IMR-90 (cell line): ENCODE measurements at regions not wholly inside any gene's neighbourhood (a gene's known extent, or its start where the extent isn't known, plus 50 kb on each side); places are given as distances from the start of the nearest gene placed in this dataset.

Source experiments
- ATAC-seq: fragments of 200-7000 bp; cut with Tn5 transposase; 2 replicates; pipeline ENCODE4 v1.9.1; 2020; ENCODE audit warnings: low read depth, mild to moderate bottlenecking, moderate library complexity
- BruUV-seq: library from RNA; stranded (reverse); fragments of 400-500 nt; replicated peaks from 2 replicates; lab custom pipeline; 2021; lab: Mats Ljungman, UMichigan
- CTCF ChIA-PET: fragments of 300-600 bp; formaldehyde crosslinking; extraction: SDS; loops from one replicate; lab custom pipeline; 2021; ENCODE audit warnings: antibody characterized with exemption; lab: Yijun Ruan, JAX
- POLR2A ChIA-PET: fragments of 300-600 bp; sonication (Branson Sonifier 250); formaldehyde crosslinking; loops from one replicate; lab custom pipeline; 2022; ENCODE audit warnings: antibody characterized with exemption; ENCODE audit not compliant: unreplicated experiment; lab: Charles Lee
- DNase-seq: peaks from one replicate; pipeline ENCODE4 v3.0.0; 2013
- H2AFZ ChIP-seq: replicated peaks from 2 replicates; pipeline ENCODE3; 2013; ENCODE audit warnings: low read length, mild to moderate bottlenecking; ENCODE audit not compliant: poor library complexity
- H2AK5ac ChIP-seq: 2 replicates; pipeline ENCODE4 v1.6.1; 2013; ENCODE audit warnings: low read depth, low read length, inconsistent platforms
- H2AK9ac ChIP-seq: replicated peaks from 2 replicates; pipeline ENCODE3; 2013; ENCODE audit warnings: mild to moderate bottlenecking, low read depth, low read length, moderate library complexity; ENCODE audit not compliant: poor library complexity
- H2BK120ac ChIP-seq: 2 replicates; pipeline ENCODE4 v1.6.1; 2013; ENCODE audit warnings: low read depth, low read length, inconsistent platforms
- H2BK15ac ChIP-seq: 3 replicates; pipeline ENCODE4 v1.6.1; 2013; ENCODE audit warnings: low read depth, low read length, inconsistent platforms
- H2BK20ac ChIP-seq: 2 replicates; pipeline ENCODE4 v1.6.1; 2013; ENCODE audit warnings: low read depth, mild to moderate bottlenecking, inconsistent platforms, low read length, moderate library complexity
- H2BK5ac ChIP-seq: 2 replicates; pipeline ENCODE4 v1.6.1; 2013; ENCODE audit warnings: mild to moderate bottlenecking, low read depth, low read length, inconsistent platforms; ENCODE audit not compliant: poor library complexity, severe bottlenecking
- H3K14ac ChIP-seq: replicated peaks from 2 replicates; pipeline ENCODE4 v1.6.1; 2013; ENCODE audit warnings: low read depth, low read length, inconsistent platforms
- H3K18ac ChIP-seq: 2 replicates; pipeline ENCODE4 v1.6.1; 2013; ENCODE audit warnings: low read depth, low read length, control low read depth
- H3K23ac ChIP-seq: 2 replicates; pipeline ENCODE4 v1.6.1; 2013; ENCODE audit warnings: low read depth, low read length, inconsistent platforms
- H3K27ac ChIP-seq: 2 replicates; pipeline ENCODE4 v1.5.1; 2013; ENCODE audit warnings: mild to moderate bottlenecking, control low read depth, low read length; ENCODE audit not compliant: insufficient read depth
- H3K27me3 ChIP-seq: 2 replicates; pipeline ENCODE4 v1.6.1; 2013; ENCODE audit warnings: low read length; ENCODE audit not compliant: control insufficient read depth, insufficient read depth
- H3K36me3 ChIP-seq: 2 replicates; pipeline ENCODE4 v1.6.1; 2013; ENCODE audit warnings: low read length, mixed read lengths; ENCODE audit not compliant: control insufficient read depth, insufficient read depth
- H3K4ac ChIP-seq: 2 replicates; pipeline ENCODE4 v1.6.1; 2013; ENCODE audit warnings: low read depth, low read length, inconsistent platforms
- H3K4me1 ChIP-seq: 2 replicates; pipeline ENCODE4 v1.6.1; 2013; ENCODE audit warnings: low read length, mixed read lengths; ENCODE audit not compliant: control insufficient read depth, insufficient read depth
- H3K4me2 ChIP-seq: 2 replicates; pipeline ENCODE4 v1.6.1; 2013; ENCODE audit warnings: low read depth, mild to moderate bottlenecking, control low read depth, low read length, moderate library complexity
- H3K4me3 ChIP-seq: 2 replicates; pipeline ENCODE4 v1.5.1; 2013; ENCODE audit warnings: low read depth, mild to moderate bottlenecking, control low read depth, low read length, moderate library complexity; ENCODE audit not compliant: insufficient read depth
- H3K56ac ChIP-seq: 2 replicates; pipeline ENCODE4 v1.6.1; 2013; ENCODE audit warnings: low read length, inconsistent platforms; ENCODE audit not compliant: insufficient read depth; ENCODE audit errors: extremely low read depth
- H3K79me1 ChIP-seq, 2 experiments: 2 replicates each; pipeline ENCODE4 v1.6.1; 2013; ENCODE audit warnings: low read length in 2 of 2, inconsistent platforms in 1 of 2, low read depth in 1 of 2
- H3K9ac ChIP-seq: 2 replicates; pipeline ENCODE4 v1.6.1; 2013; ENCODE audit warnings: low read depth, low read length, control low read depth
- H3K9me1 ChIP-seq: 2 replicates; pipeline ENCODE4 v1.6.1; 2013; ENCODE audit warnings: low read length, inconsistent platforms; ENCODE audit not compliant: insufficient read depth
- H3K9me3 ChIP-seq: 2 replicates; pipeline ENCODE4 v1.6.1; 2013; ENCODE audit warnings: low read length; ENCODE audit not compliant: control insufficient read depth, insufficient read depth
- H4K20me1 ChIP-seq: 2 replicates; pipeline ENCODE4 v1.6.1; 2013; ENCODE audit warnings: low read length, inconsistent platforms; ENCODE audit not compliant: insufficient read depth
- H4K5ac ChIP-seq: 2 replicates; pipeline ENCODE4 v1.6.1; 2013; ENCODE audit warnings: mild to moderate bottlenecking, low read depth, low read length, control low read depth
- H4K8ac ChIP-seq, 2 experiments: 2 replicates each; pipeline ENCODE4 v1.6.1; 2013; ENCODE audit warnings: low read depth in 2 of 2, low read length in 2 of 2, control low read depth in 1 of 2, inconsistent platforms in 1 of 2
- H4K91ac ChIP-seq: 2 replicates; pipeline ENCODE4 v1.6.1; 2013; ENCODE audit warnings: low read depth, low read length, inconsistent platforms; ENCODE audit not compliant: insufficient read depth
- BHLHE40 ChIP-seq: fragments of 150-350 bp; IDR thresholded peaks from 2 replicates; pipeline ENCODE4 v1.6.1; 2016; ENCODE audit warnings: mild to moderate bottlenecking, low read depth, low read length
- FOS ChIP-seq: fragments of 150-350 bp; IDR thresholded peaks from 2 replicates; pipeline ENCODE4 v1.6.1; 2016; ENCODE audit warnings: low read depth, low read length
- MAFK ChIP-seq: IDR thresholded peaks from 2 replicates; pipeline ENCODE4 v1.6.1; 2012; ENCODE audit warnings: low read depth, low read length, improper control_type of control experiment
- MAZ ChIP-seq: IDR thresholded peaks from 2 replicates; pipeline ENCODE4 v1.6.1; 2012; ENCODE audit warnings: low read depth, mild to moderate bottlenecking, low read length, improper control_type of control experiment, moderate library complexity, borderline replicate concordance
- MXI1 ChIP-seq: IDR thresholded peaks from 2 replicates; pipeline ENCODE4 v1.6.1; 2012; ENCODE audit warnings: low read depth, mild to moderate bottlenecking, low read length, moderate library complexity, borderline replicate concordance
- NFE2L2 ChIP-seq: fragments of 150-350 bp; IDR thresholded peaks from 2 replicates; pipeline ENCODE4 v1.6.1; 2016; ENCODE audit warnings: low read depth, mild to moderate bottlenecking, low read length
- RAD21 ChIP-seq: IDR thresholded peaks from 2 replicates; pipeline ENCODE4 v1.6.1; 2012; ENCODE audit warnings: low read length, improper control_type of control experiment
- RCOR1 ChIP-seq: IDR thresholded peaks from 2 replicates; pipeline ENCODE4 v1.6.1; 2012; ENCODE audit warnings: mild to moderate bottlenecking, low read length, improper control_type of control experiment; ENCODE audit not compliant: insufficient replicate concordance
- SMC3 ChIP-seq: fragments of 150-350 bp; IDR thresholded peaks from 2 replicates; pipeline ENCODE4 v1.6.1; 2016; ENCODE audit warnings: low read depth, mild to moderate bottlenecking, antibody characterized with exemption, low read length, moderate library complexity
- USF2 ChIP-seq: fragments of 150-350 bp; IDR thresholded peaks from 2 replicates; pipeline ENCODE4 v1.6.1; 2017; ENCODE audit warnings: mild to moderate bottlenecking, antibody characterized with exemption, low read length, low read depth
- WGBS, 2 experiments: methylation state at CpG; one replicate each; pipeline versions ENCODE4 v1.1.5 to v1.1.7; 2013; ENCODE audit warnings: missing lambda C conversion rate in 2 of 2; ENCODE audit not compliant: insufficient read length in 1 of 2; ENCODE audit errors: extremely low coverage in 2 of 2; 5-methylcytosine and 5-hydroxymethylcytosine counted together
- dilution Hi-C: fragments of 300-500 bp; cut with HindIII; formaldehyde crosslinking; loops from one replicate; pipeline ENCODE4 v1.14.3; 2018; ENCODE audit warnings: low sequenced_read_pairs; ENCODE audit not compliant: unreplicated experiment
- in situ Hi-C: fragments of 300-500 bp; cut with MboI; formaldehyde crosslinking; loops from 3 replicates; pipeline ENCODE4 v1.14.3; 2019; ENCODE audit warnings: low sequenced_read_pairs, inconsistent platforms, mixed read lengths
- intact Hi-C: fragments of 100-400 bp; cut with micrococcal nuclease; formaldehyde crosslinking; loops from 2 replicates; pipeline ENCODE4 v1.10.0; 2022
- TF ChIP-seq, protein P1 (sequence below): fragments of 150-350 bp; IDR thresholded peaks from 2 replicates; pipeline ENCODE4 v1.6.1; 2016; ENCODE audit warnings: low read depth, mild to moderate bottlenecking, low read length, moderate library complexity, borderline replicate concordance
- TF ChIP-seq, protein P2 (sequence below): conservative IDR thresholded peaks from 2 replicates; pipeline ENCODE4 v1.5.1; 2012; ENCODE audit warnings: mild to moderate bottlenecking, low read depth, low read length, improper control_type of control experiment

DNA sequence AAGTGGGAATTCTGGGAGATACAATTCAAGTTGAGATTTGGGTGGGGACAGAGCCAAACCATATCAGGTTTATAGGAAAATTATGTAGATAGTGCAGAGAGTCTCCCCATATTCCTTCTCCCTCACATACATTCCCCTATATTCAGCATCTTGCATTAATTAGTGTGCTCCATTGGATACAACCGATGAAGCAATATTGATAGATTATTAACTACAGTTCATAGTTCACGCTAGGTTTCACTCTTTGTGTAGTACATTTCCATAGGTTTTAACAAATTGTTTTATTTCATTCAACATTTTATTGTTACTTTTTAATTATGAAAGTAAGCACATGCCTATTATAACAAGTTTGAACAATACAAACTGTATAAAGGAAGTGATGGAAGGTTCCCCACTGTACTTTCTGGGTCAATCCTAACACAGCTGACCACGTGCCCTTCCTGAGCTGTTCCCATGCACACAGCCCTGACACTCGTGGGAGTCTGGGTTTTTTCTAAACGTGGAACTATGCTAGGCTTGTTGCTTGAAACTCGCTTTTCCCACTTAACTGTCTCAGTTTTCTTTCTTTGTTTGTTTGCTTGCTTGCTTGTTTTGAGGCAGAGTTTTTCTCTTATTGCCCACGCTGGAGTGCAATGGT is 116.8 kb upstream of the TMPRSS2 start:
- Histone ChIP-seq H3K4me3 (no peak overlapping the region), H3K4me1 (peaks cover 9% of the 10 kb centered on the region), H3K9me1 (no peaks in the 10 kb centered on the region), H3K9me3 (no peaks in the 10 kb centered on the region), H3K79me1 (no peaks in the 10 kb centered on the region), H4K91ac (no peak overlapping the region), H2AK5ac (no peak overlapping the region), H2BK120ac (no peak overlapping the region), H3K14ac (no peak overlapping the region), H2AFZ (no peak overlapping the region), H3K27ac (no peak overlapping the region), H2BK20ac (no peak overlapping the region), H4K8ac (no peak overlapping the region), H3K27me3 (peaks cover 12% of the 10 kb centered on the region), H2AK9ac (no peak overlapping the region), H3K9ac (no peak overlapping the region), H3K36me3 (no peaks in the 10 kb centered on the region), H4K20me1 (no peaks in the 10 kb centered on the region), H2BK5ac (no peak overlapping the region), H3K56ac (no peak overlapping the region), H3K23ac (no peak overlapping the region), H3K18ac (no peak overlapping the region), H3K4ac (no peak overlapping the region), H4K5ac (no peak overlapping the region), H2BK15ac (no peak overlapping the region), H3K4me2 (no peak overlapping the region)
- ATAC-seq (no peak), DNase-seq (no peak)
- intact Hi-C loops (no loop called here), dilution Hi-C loops (no loop called here), in situ Hi-C loops (no loop called here)
- WGBS, 2 experiments: no CpG with 5 or more reads among the region's 7 CpGs
- ChIA-PET POLR2A (no interaction called here), CTCF (no interaction called here)
- TF ChIP-seq RCOR1: no peak
- TF ChIP-seq MAFK: no peak
- TF ChIP-seq RAD21: no peak
- no peak for TF ChIP-seq FOS
- TF ChIP-seq, protein P1, sequence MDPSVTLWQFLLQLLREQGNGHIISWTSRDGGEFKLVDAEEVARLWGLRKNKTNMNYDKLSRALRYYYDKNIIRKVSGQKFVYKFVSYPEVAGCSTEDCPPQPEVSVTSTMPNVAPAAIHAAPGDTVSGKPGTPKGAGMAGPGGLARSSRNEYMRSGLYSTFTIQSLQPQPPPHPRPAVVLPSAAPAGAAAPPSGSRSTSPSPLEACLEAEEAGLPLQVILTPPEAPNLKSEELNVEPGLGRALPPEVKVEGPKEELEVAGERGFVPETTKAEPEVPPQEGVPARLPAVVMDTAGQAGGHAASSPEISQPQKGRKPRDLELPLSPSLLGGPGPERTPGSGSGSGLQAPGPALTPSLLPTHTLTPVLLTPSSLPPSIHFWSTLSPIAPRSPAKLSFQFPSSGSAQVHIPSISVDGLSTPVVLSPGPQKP: no peak
- no peak for TF ChIP-seq SMC3
- no peak for TF ChIP-seq USF2
- no peak for TF ChIP-seq MAZ
- TF ChIP-seq, protein P2, sequence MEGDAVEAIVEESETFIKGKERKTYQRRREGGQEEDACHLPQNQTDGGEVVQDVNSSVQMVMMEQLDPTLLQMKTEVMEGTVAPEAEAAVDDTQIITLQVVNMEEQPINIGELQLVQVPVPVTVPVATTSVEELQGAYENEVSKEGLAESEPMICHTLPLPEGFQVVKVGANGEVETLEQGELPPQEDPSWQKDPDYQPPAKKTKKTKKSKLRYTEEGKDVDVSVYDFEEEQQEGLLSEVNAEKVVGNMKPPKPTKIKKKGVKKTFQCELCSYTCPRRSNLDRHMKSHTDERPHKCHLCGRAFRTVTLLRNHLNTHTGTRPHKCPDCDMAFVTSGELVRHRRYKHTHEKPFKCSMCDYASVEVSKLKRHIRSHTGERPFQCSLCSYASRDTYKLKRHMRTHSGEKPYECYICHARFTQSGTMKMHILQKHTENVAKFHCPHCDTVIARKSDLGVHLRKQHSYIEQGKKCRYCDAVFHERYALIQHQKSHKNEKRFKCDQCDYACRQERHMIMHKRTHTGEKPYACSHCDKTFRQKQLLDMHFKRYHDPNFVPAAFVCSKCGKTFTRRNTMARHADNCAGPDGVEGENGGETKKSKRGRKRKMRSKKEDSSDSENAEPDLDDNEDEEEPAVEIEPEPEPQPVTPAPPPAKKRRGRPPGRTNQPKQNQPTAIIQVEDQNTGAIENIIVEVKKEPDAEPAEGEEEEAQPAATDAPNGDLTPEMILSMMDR: no peak
- TF ChIP-seq NFE2L2: no peak
- TF ChIP-seq MXI1: no peak
- TF ChIP-seq BHLHE40: no peak
- no TSS peak for BruUV-seq
